CD14-positive monocyte (primary cell): ENCODE measurements at regions not wholly inside any gene's neighbourhood (a gene's known extent, or its start where the extent isn't known, plus 50 kb on each side); places are given as distances from the start of the nearest gene placed in this dataset.
"Not testable (repeated sequence)": the region's sequence is repeated elsewhere in the genome, so short reads cannot be mapped to it uniquely, and the experiment has no call there.

Experiments
- DNase-seq, 3 donors: peaks; one replicate each; pipeline ENCODE4 v3.0.0-alpha.2; 2011 to 2022
- H2AFZ ChIP-seq: 2 replicates; pipeline ENCODE4 v1.6.0; 2012; ENCODE audit warnings: mild to moderate bottlenecking, low read depth, low read length, inconsistent platforms; ENCODE audit not compliant: insufficient read depth, poor library complexity, severe bottlenecking
- H3K27ac ChIP-seq, 2 donors: 1 replicate in 1 of 2; 2 replicates in 1 of 2; pipeline ENCODE4 v1.5.1; 2012 to 2013; ENCODE audit warnings: low read length in 2 of 2, control low read depth in 1 of 2, inconsistent platforms in 1 of 2, low read depth in 1 of 2, mild to moderate bottlenecking in 1 of 2
- H3K27me3 ChIP-seq, 2 donors: one replicate each; pipeline versions ENCODE4 v1.6.0 to v1.6.1; 2011 to 2013; ENCODE audit warnings: low read length in 2 of 2; ENCODE audit not compliant: control insufficient read depth in 2 of 2, insufficient read depth in 2 of 2
- H3K36me3 ChIP-seq, 2 donors: replicated peaks in 1 of 2; 1 replicate in 1 of 2; 2 replicates in 1 of 2; pipeline versions ENCODE4 v1.5.1 to v1.6.1; 2012 to 2013; ENCODE audit warnings: low read length in 2 of 2, control low read depth in 1 of 2, inconsistent platforms in 1 of 2, mild to moderate bottlenecking in 1 of 2; ENCODE audit not compliant: insufficient read depth in 2 of 2, control insufficient read depth in 1 of 2
- H3K4me1 ChIP-seq, 2 donors: 1 replicate in 1 of 2; 2 replicates in 1 of 2; pipeline versions ENCODE4 v1.5.1 to v1.6.1; 2012 to 2013; ENCODE audit warnings: low read length in 2 of 2, control low read depth in 1 of 2, inconsistent platforms in 1 of 2, mild to moderate bottlenecking in 1 of 2, moderate library complexity in 1 of 2; ENCODE audit not compliant: insufficient read depth in 2 of 2, control insufficient read depth in 1 of 2
- H3K4me2 ChIP-seq: replicated peaks from 2 replicates; pipeline ENCODE3; 2012; ENCODE audit warnings: low read length, moderate library complexity, mild to moderate bottlenecking; ENCODE audit not compliant: poor library complexity, severe bottlenecking; ENCODE audit errors: extremely low read depth
- H3K4me3 ChIP-seq, 3 experiments: fragments of 200-600 bp in 1 of 3; sonication (generic) in 1 of 3; replicated peaks in 1 of 3; 1 replicate in 2 of 3; 2 replicates in 1 of 3; pipeline ENCODE4 v1.5.1; 2011 to 2013; ENCODE audit warnings: low read length in 3 of 3, mild to moderate bottlenecking in 3 of 3, control low read depth in 2 of 3, low read depth in 2 of 3, inconsistent platforms in 1 of 3, moderate library complexity in 1 of 3
- H3K79me2 ChIP-seq: 2 replicates; pipeline ENCODE4 v1.6.0; 2012; ENCODE audit warnings: mild to moderate bottlenecking, control low read depth, inconsistent platforms, low read length, moderate library complexity; ENCODE audit not compliant: insufficient read depth
- H3K9ac ChIP-seq: 2 replicates; pipeline ENCODE4 v1.6.0; 2017; ENCODE audit warnings: low read length, mild to moderate bottlenecking; ENCODE audit not compliant: insufficient read depth, poor library complexity, severe bottlenecking
- H3K9me3 ChIP-seq, 2 donors: replicated peaks in 1 of 2; 1 replicate in 1 of 2; 2 replicates in 1 of 2; pipeline versions ENCODE4 v1.5.1 to v1.6.1; 2012 to 2013; ENCODE audit warnings: low read length in 2 of 2, control low read depth in 1 of 2; ENCODE audit not compliant: control insufficient read depth in 1 of 2, insufficient read depth in 1 of 2
- H4K20me1 ChIP-seq: 2 replicates; pipeline ENCODE4 v1.6.0; 2012; ENCODE audit warnings: mild to moderate bottlenecking, low read length, control low read depth, moderate library complexity; ENCODE audit not compliant: insufficient read depth
- H3K27ac Mint-ChIP-seq, 7 donors: one replicate each; pipeline ENCODE4 v1.8.0; 2020; ENCODE audit warnings: mild to moderate bottlenecking in 7 of 7, mixed read lengths in 7 of 7, moderate library complexity in 6 of 7, inconsistent platforms in 2 of 7
- H3K27me3 Mint-ChIP-seq, 3 donors: one replicate each; pipeline ENCODE4 v1.8.0; 2021 to 2022; ENCODE audit warnings: low read depth in 3 of 3, mild to moderate bottlenecking in 3 of 3, mixed read lengths in 3 of 3, moderate library complexity in 3 of 3, inconsistent platforms in 1 of 3
- H3K36me3 Mint-ChIP-seq, 2 donors: one replicate each; pipeline ENCODE4 v1.8.0; 2020; ENCODE audit warnings: mixed read lengths in 2 of 2, inconsistent platforms in 1 of 2, mild to moderate bottlenecking in 1 of 2
- H3K4me1 Mint-ChIP-seq: one replicate; pipeline ENCODE4 v1.8.0; 2020; ENCODE audit warnings: mild to moderate bottlenecking, mixed read lengths
- H3K4me3 Mint-ChIP-seq, 2 donors: one replicate each; pipeline ENCODE4 v1.8.0; 2020; ENCODE audit warnings: mild to moderate bottlenecking in 2 of 2, mixed read lengths in 2 of 2, moderate library complexity in 1 of 2
- H3K9me3 Mint-ChIP-seq, 7 donors: one replicate each; pipeline ENCODE4 v1.8.0; 2020 to 2022; ENCODE audit warnings: mixed read lengths in 7 of 7, mild to moderate bottlenecking in 6 of 7, moderate library complexity in 6 of 7, inconsistent platforms in 2 of 7
- CTCF ChIP-seq: fragments of 200-600 bp; IDR thresholded peaks from one replicate; pipeline ENCODE4 v1.8.0; 2022; ENCODE audit warnings: antibody characterized with exemption, mild to moderate bottlenecking
- WGBS: methylation state at CpG from one replicate; pipeline ENCODE4 v1.1.5; 2013; ENCODE audit warnings: missing lambda C conversion rate; ENCODE audit not compliant: insufficient coverage; 5-methylcytosine and 5-hydroxymethylcytosine counted together
- intact Hi-C, 2 donors: fragments of 100-400 bp; cut with micrococcal nuclease; formaldehyde crosslinking; loops; one replicate each; pipeline versions ENCODE4 v1.15.0 to v1.15.1; 2023

- H3K4me3 ChIP-seq, H3K27me3 Mint-ChIP-seq, H3K36me3 ChIP-seq, H3K9me3 ChIP-seq, intact Hi-C loops, H3K27me3 ChIP-seq, H3K4me2 ChIP-seq, H4K20me1 ChIP-seq, H3K36me3 Mint-ChIP-seq, H3K27ac Mint-ChIP-seq, H3K79me2 ChIP-seq, H3K27ac ChIP-seq, H2AFZ ChIP-seq, H3K9ac ChIP-seq, H3K4me1 Mint-ChIP-seq, H3K4me1 ChIP-seq, DNase-seq, H3K4me3 Mint-ChIP-seq: not testable (repeated sequence)
- WGBS: no CpG with 5 or more reads among the region's 3 CpGs
- H3K9me3 Mint-ChIP-seq: peaks cover 12 to 29% (median 21%) of the 10 kb centered on the region in 7 donors
Measured at GRCh38 chr9:81013191-81013590, 676.2 kb downstream of the TLE1 start.

GRCh38 chr9:81002906-81003305 is 686.4 kb downstream of the TLE1 start:
- H2AFZ ChIP-seq: no peak overlapping the region
- intact Hi-C loops: no loop called here
- TF ChIP-seq CTCF: no peak
- no peak overlapping the region for H3K4me3 Mint-ChIP-seq
- H3K9ac ChIP-seq: no peak overlapping the region
- H3K4me1 Mint-ChIP-seq: no peaks in the 10 kb centered on the region
- H3K27ac Mint-ChIP-seq: no peak overlapping the region
- H3K4me2 ChIP-seq: no peak overlapping the region
- H4K20me1 ChIP-seq: no peaks in the 10 kb centered on the region
- peaks cover 0 to 10% (median 4%) of the 10 kb centered on the region in 7 donors for H3K9me3 Mint-ChIP-seq
- H3K27me3 ChIP-seq: no peaks in the 10 kb centered on the region
- H3K36me3 Mint-ChIP-seq: no peaks in the 10 kb centered on the region
- no peaks in the 10 kb centered on the region for H3K4me1 ChIP-seq
- no peak overlapping the region for H3K4me3 ChIP-seq
- H3K27me3 Mint-ChIP-seq: no peaks in the 10 kb centered on the region
- no peak overlapping the region for H3K27ac ChIP-seq
- no peaks in the 10 kb centered on the region for H3K36me3 ChIP-seq
- no peak for DNase-seq
- peaks cover 0 to 4% of the 10 kb centered on the region in 2 donors for H3K9me3 ChIP-seq
- H3K79me2 ChIP-seq: no peaks in the 10 kb centered on the region
